ENCODE measurements at regions not wholly inside any gene's neighbourhood (a gene's known extent, or its start where the extent isn't known, plus 50 kb on each side); places are given as distances from the start of the nearest gene placed in this dataset.

GRCh38 chr4:45927641-45928040 is 196.2 kb downstream of the GABRG1 start:
- Histone ChIP-seq H2AFZ (ENCODE audit: insufficient read depth, low read length, poor library complexity) (no peak overlapping the region), H3K4me1 (ENCODE audit: control insufficient read depth in 1 of 2, insufficient read depth in 2 of 2, low read length in 2 of 2) (no peaks in the 10 kb centered on the region), H3K79me1 (ENCODE audit: low read length) (no peaks in the 10 kb centered on the region), H3K18ac (ENCODE audit: low read length) (no peak overlapping the region), H3K9ac (ENCODE audit: low read length) (no peak overlapping the region), H2BK12ac (ENCODE audit: low read length) (no peak overlapping the region), H3K4ac (ENCODE audit: low read depth, low read length) (no peak overlapping the region), H3K27ac (ENCODE audit: low read depth, low read length) (no peak overlapping the region), H2AK5ac (ENCODE audit: low read length) (no peak overlapping the region), H4K12ac (ENCODE audit: low read depth, low read length) (no peak overlapping the region), H3K4me3 (ENCODE audit: low read depth, low read length) (no peak overlapping the region), H3K79me2 (ENCODE audit: control insufficient read depth, insufficient read depth, low read length, poor library complexity) (no peaks in the 10 kb centered on the region), H3K9me3 (ENCODE audit: insufficient read depth, low read depth, low read length) (no peaks in the 10 kb centered on the region), H2BK5ac (ENCODE audit: low read depth, low read length, poor library complexity) (no peak overlapping the region), H2BK120ac (ENCODE audit: insufficient read depth, low read length, poor library complexity) (no peak overlapping the region), H3K4me2 (ENCODE audit: low read length) (no peak overlapping the region), H3K27me3 (ENCODE audit: insufficient read depth, low read length) (no peaks in the 10 kb centered on the region), H4K91ac (ENCODE audit: low read depth, low read length) (no peak overlapping the region), H3K36me3 (ENCODE audit: control insufficient read depth in 1 of 2, insufficient read depth in 2 of 2, low read length in 2 of 2) (no peaks in the 10 kb centered on the region), H3K14ac (ENCODE audit: low read length) (no peak overlapping the region), H3K23ac (ENCODE audit: low read length) (no peak overlapping the region), H4K8ac (ENCODE audit: low read depth, low read length) (no peak overlapping the region)
- no CpG with 5 or more reads among the region's 1 CpG for WGBS (ENCODE audit: extremely low coverage, insufficient coverage, insufficient read length)
- DNase-seq, result no peak

- Histone ChIP-seq H3K18ac (ENCODE audit: low read length) (no peak overlapping the region), H2BK5ac (ENCODE audit: low read depth, low read length, poor library complexity) (no peak overlapping the region), H4K91ac (ENCODE audit: low read depth, low read length) (no peak overlapping the region), H3K79me1 (ENCODE audit: low read length) (no peaks in the 10 kb centered on the region), H3K9me3 (ENCODE audit: insufficient read depth, low read depth, low read length) (no peaks in the 10 kb centered on the region), H2BK12ac (ENCODE audit: low read length) (no peak overlapping the region), H3K4me1 (ENCODE audit: control insufficient read depth in 1 of 2, insufficient read depth in 2 of 2, low read length in 2 of 2) (no peaks in the 10 kb centered on the region), H2BK120ac (ENCODE audit: insufficient read depth, low read length, poor library complexity) (no peak overlapping the region), H3K9ac (ENCODE audit: low read length) (no peak overlapping the region), H3K4ac (ENCODE audit: low read depth, low read length) (no peak overlapping the region), H3K27me3 (ENCODE audit: insufficient read depth, low read length) (no peaks in the 10 kb centered on the region), H2AK5ac (ENCODE audit: low read length) (no peak overlapping the region), H3K14ac (ENCODE audit: low read length) (no peak overlapping the region), H3K27ac (ENCODE audit: low read depth, low read length) (no peak overlapping the region), H3K23ac (ENCODE audit: low read length) (no peak overlapping the region), H3K36me3 (ENCODE audit: control insufficient read depth in 1 of 2, insufficient read depth in 2 of 2, low read length in 2 of 2) (no peaks in the 10 kb centered on the region), H4K8ac (ENCODE audit: low read depth, low read length) (no peak overlapping the region), H4K12ac (ENCODE audit: low read depth, low read length) (no peak overlapping the region), H3K4me3 (ENCODE audit: low read depth, low read length) (no peak overlapping the region), H2AFZ (ENCODE audit: insufficient read depth, low read length, poor library complexity) (no peak overlapping the region), H3K79me2 (ENCODE audit: control insufficient read depth, insufficient read depth, low read length, poor library complexity) (no peaks in the 10 kb centered on the region), H3K4me2 (ENCODE audit: low read length) (no peak overlapping the region)
- no peak for DNase-seq
- WGBS (ENCODE audit: extremely low coverage, insufficient coverage, insufficient read length), result no CpG with 5 or more reads among the region's 1 CpG
These were observed 198.0 kb downstream of the GABRG1 start for GRCh38 chr4:45925809-45926208.

GRCh38 chr4:45920861-45921260 is 203.0 kb downstream of the GABRG1 start:
- H3K36me3 ChIP-seq (ENCODE audit: control insufficient read depth in 1 of 2, insufficient read depth in 2 of 2, low read length in 2 of 2), result no peaks in the 10 kb centered on the region
- no peak overlapping the region for H4K12ac ChIP-seq (ENCODE audit: low read depth, low read length)
- no peak overlapping the region for H3K4me2 ChIP-seq (ENCODE audit: low read length)
- no peak overlapping the region for H3K23ac ChIP-seq (ENCODE audit: low read length)
- H4K8ac ChIP-seq (ENCODE audit: low read depth, low read length), result no peak overlapping the region
- no peaks in the 10 kb centered on the region for H3K9me3 ChIP-seq (ENCODE audit: insufficient read depth, low read depth, low read length)
- H3K79me2 ChIP-seq (ENCODE audit: control insufficient read depth, insufficient read depth, low read length, poor library complexity), result no peaks in the 10 kb centered on the region
- H2AK5ac ChIP-seq (ENCODE audit: low read length), result no peak overlapping the region
- H3K9ac ChIP-seq (ENCODE audit: low read length), result no peak overlapping the region
- H3K79me1 ChIP-seq (ENCODE audit: low read length), result no peaks in the 10 kb centered on the region
- no peak overlapping the region for H2BK12ac ChIP-seq (ENCODE audit: low read length)
- WGBS (ENCODE audit: extremely low coverage, insufficient coverage, insufficient read length), result no CpG with 5 or more reads among the region's 3 CpGs
- no peak overlapping the region for H3K14ac ChIP-seq (ENCODE audit: low read length)
- no peak overlapping the region for H2BK5ac ChIP-seq (ENCODE audit: low read depth, low read length, poor library complexity)
- no peak overlapping the region for H2AFZ ChIP-seq (ENCODE audit: insufficient read depth, low read length, poor library complexity)
- no peaks in the 10 kb centered on the region for H3K27me3 ChIP-seq (ENCODE audit: insufficient read depth, low read length)
- no peaks in the 10 kb centered on the region for H3K4me1 ChIP-seq (ENCODE audit: control insufficient read depth in 1 of 2, insufficient read depth in 2 of 2, low read length in 2 of 2)
- no peak overlapping the region for H3K18ac ChIP-seq (ENCODE audit: low read length)
- no peak overlapping the region for H2BK120ac ChIP-seq (ENCODE audit: insufficient read depth, low read length, poor library complexity)
- no peak for DNase-seq
- no peak overlapping the region for H3K27ac ChIP-seq (ENCODE audit: low read depth, low read length)
- no peak overlapping the region for H4K91ac ChIP-seq (ENCODE audit: low read depth, low read length)
- H3K4ac ChIP-seq (ENCODE audit: low read depth, low read length), result no peak overlapping the region
- H3K4me3 ChIP-seq (ENCODE audit: low read depth, low read length), result no peak overlapping the region

GRCh38 chr4:45910511-45910910 is 213.3 kb downstream of the GABRG1 start:
- no peak overlapping the region for H3K4me2 ChIP-seq (ENCODE audit: low read length)
- H3K79me2 ChIP-seq (ENCODE audit: control insufficient read depth, insufficient read depth, low read length, poor library complexity), result no peaks in the 10 kb centered on the region
- no peaks in the 10 kb centered on the region for H3K79me1 ChIP-seq (ENCODE audit: low read length)
- H2AK5ac ChIP-seq (ENCODE audit: low read length), result no peak overlapping the region
- H2BK12ac ChIP-seq (ENCODE audit: low read length), result no peak overlapping the region
- H3K4ac ChIP-seq (ENCODE audit: low read depth, low read length), result no peak overlapping the region
- no peak overlapping the region for H4K12ac ChIP-seq (ENCODE audit: low read depth, low read length)
- H4K91ac ChIP-seq (ENCODE audit: low read depth, low read length), result no peak overlapping the region
- H3K27ac ChIP-seq (ENCODE audit: low read depth, low read length), result no peak overlapping the region
- H3K27me3 ChIP-seq (ENCODE audit: insufficient read depth, low read length), result no peaks in the 10 kb centered on the region
- H3K4me3 ChIP-seq (ENCODE audit: low read depth, low read length), result no peak overlapping the region
- no peak overlapping the region for H3K23ac ChIP-seq (ENCODE audit: low read length)
- H3K18ac ChIP-seq (ENCODE audit: low read length), result no peak overlapping the region
- H3K4me1 ChIP-seq (ENCODE audit: control insufficient read depth in 1 of 2, insufficient read depth in 2 of 2, low read length in 2 of 2), result no peaks in the 10 kb centered on the region
- no peak overlapping the region for H4K8ac ChIP-seq (ENCODE audit: low read depth, low read length)
- no peak overlapping the region for H2BK120ac ChIP-seq (ENCODE audit: insufficient read depth, low read length, poor library complexity)
- no peak for DNase-seq
- no peak overlapping the region for H2AFZ ChIP-seq (ENCODE audit: insufficient read depth, low read length, poor library complexity)
- H3K36me3 ChIP-seq (ENCODE audit: control insufficient read depth in 1 of 2, insufficient read depth in 2 of 2, low read length in 2 of 2), result no peaks in the 10 kb centered on the region
- no peak overlapping the region for H2BK5ac ChIP-seq (ENCODE audit: low read depth, low read length, poor library complexity)
- H3K9ac ChIP-seq (ENCODE audit: low read length), result no peak overlapping the region
- no peaks in the 10 kb centered on the region for H3K9me3 ChIP-seq (ENCODE audit: insufficient read depth, low read depth, low read length)
- H3K14ac ChIP-seq (ENCODE audit: low read length), result no peak overlapping the region

Data from trophoblast cell (in vitro differentiated cells and primary cell).